Testis (tissue), 2 donors: ENCODE measurements at regions not wholly inside any gene's neighbourhood (a gene's known extent, or its start where the extent isn't known, plus 50 kb on each side); places are given as distances from the start of the nearest gene placed in this dataset.

Source experiments
- CTCF ChIP-seq, 3 experiments: fragments of 450-650 bp in 2 of 3; fragments of 200-600 bp in 1 of 3; sonication (generic) in 1 of 3; IDR thresholded peaks; one replicate each; pipeline ENCODE4 v1.5.1; 2016 to 2019; ENCODE audit warnings: antibody characterized with exemption in 3 of 3, mild to moderate bottlenecking in 2 of 3, moderate library complexity in 1 of 3
- POLR2A ChIP-seq: fragments of 450-650 bp; IDR thresholded peaks from one replicate; pipeline ENCODE4 v1.6.1; 2017; ENCODE audit warnings: antibody characterized with exemption, mild to moderate bottlenecking, moderate library complexity

GRCh38 chr6:100259865-100260264, 204.9 kb downstream of the SIM1 start:
- TF ChIP-seq CTCF (IDR thresholded peaks at IDR 0.05) (no peak), POLR2A (no peak)
